Keratinocyte (primary cell): ENCODE measurements at regions not wholly inside any gene's neighbourhood (a gene's known extent, or its start where the extent isn't known, plus 50 kb on each side); places are given as distances from the start of the nearest gene placed in this dataset.

Source experiments
- EZH2 ChIP-seq: IDR thresholded peaks from one replicate; pipeline ENCODE4 v1.6.1; 2012; ENCODE audit warnings: inconsistent platforms, mild to moderate bottlenecking, low read length, moderate library complexity
- TF ChIP-seq, protein P1 (sequence below), 3 experiments: IDR thresholded peaks in 1 of 3; conservative IDR thresholded peaks in 1 of 3; optimal IDR thresholded peaks in 1 of 3; 2 replicates in 2 of 3; 3 replicates in 1 of 3; pipeline versions ENCODE3 to v1.5.1; 2011; ENCODE audit warnings: low read length in 3 of 3, mild to moderate bottlenecking in 3 of 3, moderate library complexity in 2 of 3, control low read depth in 1 of 3, inconsistent platforms in 1 of 3; ENCODE audit not compliant: insufficient read depth in 2 of 3; ENCODE audit errors: extremely low read depth in 1 of 3

GRCh38 chr9:10855847-10856246 lies 243.0 kb upstream of the PTPRD start:
- TF ChIP-seq, protein P1, sequence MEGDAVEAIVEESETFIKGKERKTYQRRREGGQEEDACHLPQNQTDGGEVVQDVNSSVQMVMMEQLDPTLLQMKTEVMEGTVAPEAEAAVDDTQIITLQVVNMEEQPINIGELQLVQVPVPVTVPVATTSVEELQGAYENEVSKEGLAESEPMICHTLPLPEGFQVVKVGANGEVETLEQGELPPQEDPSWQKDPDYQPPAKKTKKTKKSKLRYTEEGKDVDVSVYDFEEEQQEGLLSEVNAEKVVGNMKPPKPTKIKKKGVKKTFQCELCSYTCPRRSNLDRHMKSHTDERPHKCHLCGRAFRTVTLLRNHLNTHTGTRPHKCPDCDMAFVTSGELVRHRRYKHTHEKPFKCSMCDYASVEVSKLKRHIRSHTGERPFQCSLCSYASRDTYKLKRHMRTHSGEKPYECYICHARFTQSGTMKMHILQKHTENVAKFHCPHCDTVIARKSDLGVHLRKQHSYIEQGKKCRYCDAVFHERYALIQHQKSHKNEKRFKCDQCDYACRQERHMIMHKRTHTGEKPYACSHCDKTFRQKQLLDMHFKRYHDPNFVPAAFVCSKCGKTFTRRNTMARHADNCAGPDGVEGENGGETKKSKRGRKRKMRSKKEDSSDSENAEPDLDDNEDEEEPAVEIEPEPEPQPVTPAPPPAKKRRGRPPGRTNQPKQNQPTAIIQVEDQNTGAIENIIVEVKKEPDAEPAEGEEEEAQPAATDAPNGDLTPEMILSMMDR (optimal IDR thresholded peaks at IDR 0.05 in 1 of 3, IDR thresholded peaks at IDR 0.05 in 1 of 3, conservative IDR thresholded peaks at IDR 0.05 in 1 of 3; ENCODE audit: extremely low read depth in 1 of 3, insufficient read depth in 2 of 3, low read length in 3 of 3), result peak in 1 of 3 experiments; percentile 10
- TF ChIP-seq EZH2, result no peak
